HG02642 (cell line): ENCODE measurements at regions not wholly inside any gene's neighbourhood (a gene's known extent, or its start where the extent isn't known, plus 50 kb on each side); places are given as distances from the start of the nearest gene placed in this dataset.
"Not testable (repeated sequence)": the region's sequence is repeated elsewhere in the genome, so short reads cannot be mapped to it uniquely, and the experiment has no call there.

Experiments used
- ATAC-seq: cut with Tn5 transposase; IDR thresholded peaks from one replicate; pipeline ENCODE4 v1.9.1; 2021; ENCODE audit warnings: mild to moderate bottlenecking; ENCODE audit not compliant: unreplicated experiment, poor library complexity

- ATAC-seq, result no peak
These were observed 449.6 kb upstream of the CDH20 start for GRCh38 chr18:60883587-60883986.

GRCh38 chr18:60888071-60888624 is 445.1 kb upstream of the CDH20 start:
- ATAC-seq, result no peak

GRCh38 chr18:60889442-60889841 is 443.8 kb upstream of the CDH20 start:
- no peak for ATAC-seq

- ATAC-seq, result no peak
These were observed 441.3 kb upstream of the CDH20 start for GRCh38 chr18:60891936-60892335.

- ATAC-seq, result no peak
These were observed 440.8 kb upstream of the CDH20 start for GRCh38 chr18:60892441-60892840.

GRCh38 chr18:60892855-60893254 is 440.4 kb upstream of the CDH20 start:
- no peak for ATAC-seq

GRCh38 chr18:60893355-60894097 is 439.7 kb upstream of the CDH20 start:
- ATAC-seq, result no peak

- ATAC-seq, result no peak
These were observed 438.8 kb upstream of the CDH20 start for GRCh38 chr18:60894254-60894945.

- no peak for ATAC-seq
These were observed 438.0 kb upstream of the CDH20 start for GRCh38 chr18:60895181-60895580.

GRCh38 chr18:60898111-60898510 is 435.1 kb upstream of the CDH20 start:
- no peak for ATAC-seq

- ATAC-seq, result no peak
These were observed 427.5 kb upstream of the CDH20 start for GRCh38 chr18:60905699-60906098.

GRCh38 chr18:60910534-60910933 is 422.7 kb upstream of the CDH20 start:
- ATAC-seq, result no peak

- no peak for ATAC-seq
These were observed 421.7 kb upstream of the CDH20 start for GRCh38 chr18:60911504-60911903.

- no peak for ATAC-seq
These were observed 418.1 kb upstream of the CDH20 start for GRCh38 chr18:60915160-60915559.

- not testable (repeated sequence) for ATAC-seq
These were observed 414.4 kb upstream of the CDH20 start for GRCh38 chr18:60918862-60919261.

GRCh38 chr18:60925892-60926291 is 407.3 kb upstream of the CDH20 start:
- ATAC-seq, result no peak

- ATAC-seq, result no peak
These were observed 403.3 kb upstream of the CDH20 start for GRCh38 chr18:60929966-60930365.

- ATAC-seq, result no peak
These were observed 398.0 kb upstream of the CDH20 start for GRCh38 chr18:60935041-60935910.

GRCh38 chr18:60936101-60936500 is 397.1 kb upstream of the CDH20 start:
- no peak for ATAC-seq

GRCh38 chr18:60943297-60943696 is 389.9 kb upstream of the CDH20 start:
- ATAC-seq, result no peak

GRCh38 chr18:60950634-60951033 is 382.6 kb upstream of the CDH20 start:
- no peak for ATAC-seq
